ENCODE measurements at regions not wholly inside any gene's neighbourhood (a gene's known extent, or its start where the extent isn't known, plus 50 kb on each side); places are given as distances from the start of the nearest gene placed in this dataset.

DNA sequence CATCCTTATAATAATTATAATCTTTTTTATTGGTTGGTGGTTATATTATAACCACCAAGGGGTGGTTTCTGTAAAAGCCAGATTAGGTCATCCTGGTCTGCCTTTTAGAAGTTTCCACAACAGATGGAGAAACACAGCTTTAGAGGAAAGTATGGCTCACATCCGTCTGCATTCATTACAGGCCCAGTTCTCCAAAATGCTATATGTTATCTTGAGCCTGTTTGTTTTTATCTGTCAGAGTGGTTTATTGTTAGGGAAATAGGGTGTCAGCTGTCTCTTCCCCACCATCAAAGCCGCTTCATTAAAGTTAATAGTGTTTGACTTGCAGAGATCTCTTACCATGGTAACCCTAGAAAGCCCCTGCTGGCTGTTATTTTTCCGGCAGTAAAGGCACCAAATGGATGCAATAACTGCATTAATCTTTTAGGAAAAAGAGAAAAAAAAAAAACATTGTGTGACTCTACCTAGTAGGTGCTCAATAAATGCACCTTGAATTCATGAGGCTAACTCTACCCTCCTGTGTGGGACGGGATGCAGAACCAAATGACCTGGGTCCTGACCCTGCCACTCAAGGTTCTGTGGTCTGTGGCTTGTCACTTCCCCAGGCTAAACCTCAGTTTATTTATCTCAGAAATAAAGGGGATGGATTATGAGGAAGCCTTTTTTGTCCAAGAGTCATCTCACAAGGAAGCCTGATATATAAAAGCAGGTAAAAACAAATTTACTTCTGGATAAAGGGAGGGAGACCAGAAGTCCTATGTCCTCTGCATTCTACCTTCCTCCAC lies 118.3 kb downstream of the WT1 start:
- Histone ChIP-seq H3K27me3 (ENCODE audit: insufficient read depth, low read length, poor library complexity) (no peaks in the 10 kb centered on the region), H3K36me3 (ENCODE audit: insufficient read depth, low read length) (no peaks in the 10 kb centered on the region), H3K4me1 (ENCODE audit: insufficient read depth, low read length) (peaks cover 22% of the 10 kb centered on the region), H3K4me3 (ENCODE audit: low read depth in 1 of 2, low read length in 2 of 2) (no peak overlapping the region), H3K27ac (ENCODE audit: low read length) (peak overlapping the region; percentile 46), H3K9ac (ENCODE audit: low read depth, low read length) (no peak overlapping the region), H3K4me2 (ENCODE audit: insufficient read depth, low read length) (no peak overlapping the region), H3K9me3 (ENCODE audit: insufficient read depth, low read length, severe bottlenecking) (no peaks in the 10 kb centered on the region), H2AFZ (ENCODE audit: low read depth, low read length) (no peak overlapping the region), H4K20me1 (ENCODE audit: insufficient read depth, low read length) (no peaks in the 10 kb centered on the region), H3K79me2 (ENCODE audit: insufficient read depth, low read length) (no peaks in the 10 kb centered on the region)
- TF ChIP-seq CTCF (IDR thresholded peaks at IDR 0.05; ENCODE audit: borderline replicate concordance, extremely low read depth, low read length, poor library complexity, severe bottlenecking) (no peak), EZH2 (IDR thresholded peaks at IDR 0.05; ENCODE audit: borderline replicate concordance, low read depth, low read length, severe bottlenecking) (no peak)
- ATAC-seq (ENCODE audit: insufficient read depth, low read depth) (peak; percentile 8; the same call in 1 of the 3 replicates), DNase-seq (no peak)

GRCh38 chr11:32317643-32318042 lies 117.7 kb downstream of the WT1 start:
- ATAC-seq (ENCODE audit: insufficient read depth, low read depth) (peak; percentile 82), DNase-seq (no peak)
- Histone ChIP-seq H2AFZ (ENCODE audit: low read depth, low read length) (no peak overlapping the region), H3K36me3 (ENCODE audit: insufficient read depth, low read length) (no peaks in the 10 kb centered on the region), H3K27me3 (ENCODE audit: insufficient read depth, low read length, poor library complexity) (no peaks in the 10 kb centered on the region), H3K4me3 (ENCODE audit: low read depth in 1 of 2, low read length in 2 of 2) (no peak overlapping the region), H3K4me2 (ENCODE audit: insufficient read depth, low read length) (peak overlapping the region; percentile 31), H3K9ac (ENCODE audit: low read depth, low read length) (no peak overlapping the region), H3K4me1 (ENCODE audit: insufficient read depth, low read length) (peaks cover 22% of the 10 kb centered on the region), H3K27ac (ENCODE audit: low read length) (peak overlapping the region; percentile 46), H4K20me1 (ENCODE audit: insufficient read depth, low read length) (no peaks in the 10 kb centered on the region), H3K9me3 (ENCODE audit: insufficient read depth, low read length, severe bottlenecking) (no peaks in the 10 kb centered on the region), H3K79me2 (ENCODE audit: insufficient read depth, low read length) (no peaks in the 10 kb centered on the region)
- TF ChIP-seq CTCF (IDR thresholded peaks at IDR 0.05; ENCODE audit: borderline replicate concordance, extremely low read depth, low read length, poor library complexity, severe bottlenecking) (no peak), EZH2 (IDR thresholded peaks at IDR 0.05; ENCODE audit: borderline replicate concordance, low read depth, low read length, severe bottlenecking) (no peak)

GRCh38 chr11:32318071-32319055 lies 117.0 kb downstream of the WT1 start:
- no peaks in the 10 kb centered on the region for H4K20me1 ChIP-seq (ENCODE audit: insufficient read depth, low read length)
- H3K27ac ChIP-seq (ENCODE audit: low read length), result peak overlapping the region; percentile 46
- no peak overlapping the region for H3K9ac ChIP-seq (ENCODE audit: low read depth, low read length)
- ATAC-seq (ENCODE audit: insufficient read depth, low read depth) (peak; percentile 64), DNase-seq (no peak)
- no peak overlapping the region for H3K4me3 ChIP-seq (ENCODE audit: low read depth in 1 of 2, low read length in 2 of 2)
- no peak for TF ChIP-seq CTCF (IDR thresholded peaks at IDR 0.05; ENCODE audit: borderline replicate concordance, extremely low read depth, low read length, poor library complexity, severe bottlenecking)
- TF ChIP-seq EZH2 (IDR thresholded peaks at IDR 0.05; ENCODE audit: borderline replicate concordance, low read depth, low read length, severe bottlenecking), result no peak
- H2AFZ ChIP-seq (ENCODE audit: low read depth, low read length), result no peak overlapping the region
- no peaks in the 10 kb centered on the region for H3K79me2 ChIP-seq (ENCODE audit: insufficient read depth, low read length)
- H3K4me1 ChIP-seq (ENCODE audit: insufficient read depth, low read length), result peaks cover 22% of the 10 kb centered on the region
- H3K36me3 ChIP-seq (ENCODE audit: insufficient read depth, low read length), result no peaks in the 10 kb centered on the region
- H3K27me3 ChIP-seq (ENCODE audit: insufficient read depth, low read length, poor library complexity), result no peaks in the 10 kb centered on the region
- no peaks in the 10 kb centered on the region for H3K9me3 ChIP-seq (ENCODE audit: insufficient read depth, low read length, severe bottlenecking)
- peak overlapping the region; percentile 31 for H3K4me2 ChIP-seq (ENCODE audit: insufficient read depth, low read length)

All from DND-41 (cell line).